ENCODE measurements at regions not wholly inside any gene's neighbourhood (a gene's known extent, or its start where the extent isn't known, plus 50 kb on each side); places are given as distances from the start of the nearest gene placed in this dataset.

DNA sequence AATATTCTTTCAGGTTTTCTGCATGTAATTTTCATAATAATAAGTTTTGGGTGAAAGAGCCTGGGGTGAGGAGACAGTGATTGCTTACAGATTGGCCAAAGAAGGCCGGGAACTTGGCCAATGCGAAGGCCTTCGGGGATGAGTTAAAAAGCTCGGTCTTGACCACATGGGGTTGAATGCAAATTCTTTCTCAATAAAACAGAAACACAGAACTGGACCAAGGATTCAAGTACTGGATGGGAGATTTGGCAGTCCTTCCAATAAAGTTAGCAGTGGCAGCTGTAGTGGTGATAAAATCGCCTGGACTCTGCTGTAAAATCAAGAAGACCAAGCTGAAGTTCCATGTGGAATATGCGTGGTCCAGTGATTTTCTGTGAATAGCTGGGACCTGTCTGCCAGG, 282.2 kb upstream of the KLF3 start (continued):
- TF ChIP-seq, protein P1, sequence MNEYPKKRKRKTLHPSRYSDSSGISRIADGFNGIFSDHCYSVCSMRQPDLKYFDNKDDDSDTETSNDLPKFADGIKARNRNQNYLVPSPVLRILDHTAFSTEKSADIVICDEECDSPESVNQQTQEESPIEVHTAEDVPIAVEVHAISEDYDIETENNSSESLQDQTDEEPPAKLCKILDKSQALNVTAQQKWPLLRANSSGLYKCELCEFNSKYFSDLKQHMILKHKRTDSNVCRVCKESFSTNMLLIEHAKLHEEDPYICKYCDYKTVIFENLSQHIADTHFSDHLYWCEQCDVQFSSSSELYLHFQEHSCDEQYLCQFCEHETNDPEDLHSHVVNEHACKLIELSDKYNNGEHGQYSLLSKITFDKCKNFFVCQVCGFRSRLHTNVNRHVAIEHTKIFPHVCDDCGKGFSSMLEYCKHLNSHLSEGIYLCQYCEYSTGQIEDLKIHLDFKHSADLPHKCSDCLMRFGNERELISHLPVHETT (CRISPR knock-in tag; conservative IDR thresholded peaks at IDR 0.05) = no peak
- no peak for TF ChIP-seq PTBP1 (IDR thresholded peaks at IDR 0.05; ENCODE audit: low read depth, low read length, poor library complexity, severe bottlenecking)

DNA sequence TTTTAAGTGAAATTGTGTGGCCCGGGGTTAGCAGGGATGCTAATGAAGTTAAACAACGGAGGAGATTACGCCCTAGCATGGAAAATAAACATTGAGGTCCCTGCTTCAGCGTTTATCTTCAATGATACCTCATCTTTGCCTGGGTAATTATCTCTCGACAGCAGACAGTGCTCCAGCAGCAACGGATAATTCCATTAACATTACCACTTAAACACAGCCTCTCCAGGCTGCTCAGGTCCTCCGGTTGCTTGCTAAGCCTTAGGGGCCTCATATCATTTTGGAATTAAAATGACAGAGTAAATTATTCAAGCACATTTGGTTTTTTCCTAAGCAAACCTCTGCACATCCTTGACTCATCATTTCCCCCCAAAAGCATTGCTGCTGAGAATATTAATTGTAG, 281.5 kb upstream of the KLF3 start:
- H2AFZ ChIP-seq (ENCODE audit: low read length) = no peak overlapping the region
- FAIRE-seq (no peak), DNase-seq (ENCODE audit: low spot score) (no peak), ATAC-seq (no peak)
- intact Hi-C loops (cut with micrococcal nuclease; ENCODE audit: unreplicated experiment) = no loop called here
- in situ Hi-C loops (cut with HindIII; ENCODE audit: extremely low pct_ligation_motif_present, low pct_unique_long_range_greater_than_20kb) = no loop called here
- CTCF ChIA-PET (ENCODE audit: low intra/inter-chr PET ratio, low total read pairs) = no interaction called here
- H3K9ac ChIP-seq (ENCODE audit: insufficient read depth, low read depth, low read length) = no peak overlapping the region
- POLR2A ChIA-PET = no interaction called here
- no peaks in the 10 kb centered on the region for H3K79me2 ChIP-seq (ENCODE audit: insufficient read depth, low read length)
- no peak overlapping the region for H3K27ac ChIP-seq (ENCODE audit: extremely low read length, insufficient read depth, low read length)
- H3K9me3 ChIP-seq (ENCODE audit: low read length) = no peaks in the 10 kb centered on the region
- H3K27me3 ChIP-seq (ENCODE audit: control insufficient read depth in 1 of 2, insufficient read depth in 2 of 2, low read length in 2 of 2) = no peaks in the 10 kb centered on the region
- no peak for TF ChIP-seq ZNF746 (CRISPR knock-in tag; IDR thresholded peaks at IDR 0.05)
- no peak for TF ChIP-seq CREM (IDR thresholded peaks at IDR 0.05)
- no peak for TF ChIP-seq CREM (CRISPR knock-in tag; IDR thresholded peaks at IDR 0.05)
- TF ChIP-seq ZNF749 (CRISPR knock-in tag; IDR thresholded peaks at IDR 0.05; ENCODE audit: borderline replicate concordance) = no peak
- TF ChIP-seq EEA1 (CRISPR knock-in tag; IDR thresholded peaks at IDR 0.05; ENCODE audit: borderline replicate concordance) = no peak
- no peak for TF ChIP-seq NFIB (CRISPR knock-in tag; IDR thresholded peaks at IDR 0.05; ENCODE audit: borderline replicate concordance)
- TF ChIP-seq, protein P2, sequence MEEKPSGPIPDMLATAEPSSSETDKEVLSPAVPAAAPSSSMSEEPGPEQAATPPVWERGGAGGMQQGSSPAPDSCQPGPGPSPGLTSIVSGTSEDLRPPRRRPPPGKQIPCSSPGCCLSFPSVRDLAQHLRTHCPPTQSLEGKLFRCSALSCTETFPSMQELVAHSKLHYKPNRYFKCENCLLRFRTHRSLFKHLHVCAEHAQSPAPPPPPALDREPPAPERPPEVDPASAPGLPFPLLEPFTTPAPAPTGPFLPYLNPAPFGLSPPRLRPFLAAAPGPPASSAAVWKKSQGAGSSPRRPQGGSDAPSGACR (CRISPR knock-in tag; IDR thresholded peaks at IDR 0.05) = no peak
- TF ChIP-seq ATF7 (IDR thresholded peaks at IDR 0.05) = no peak
- TF ChIP-seq ATF7 (CRISPR knock-in tag; IDR thresholded peaks at IDR 0.05) = no peak
- no peak for TF ChIP-seq ZNF264 (CRISPR knock-in tag; IDR thresholded peaks at IDR 0.05)
- TF ChIP-seq, protein P3, sequence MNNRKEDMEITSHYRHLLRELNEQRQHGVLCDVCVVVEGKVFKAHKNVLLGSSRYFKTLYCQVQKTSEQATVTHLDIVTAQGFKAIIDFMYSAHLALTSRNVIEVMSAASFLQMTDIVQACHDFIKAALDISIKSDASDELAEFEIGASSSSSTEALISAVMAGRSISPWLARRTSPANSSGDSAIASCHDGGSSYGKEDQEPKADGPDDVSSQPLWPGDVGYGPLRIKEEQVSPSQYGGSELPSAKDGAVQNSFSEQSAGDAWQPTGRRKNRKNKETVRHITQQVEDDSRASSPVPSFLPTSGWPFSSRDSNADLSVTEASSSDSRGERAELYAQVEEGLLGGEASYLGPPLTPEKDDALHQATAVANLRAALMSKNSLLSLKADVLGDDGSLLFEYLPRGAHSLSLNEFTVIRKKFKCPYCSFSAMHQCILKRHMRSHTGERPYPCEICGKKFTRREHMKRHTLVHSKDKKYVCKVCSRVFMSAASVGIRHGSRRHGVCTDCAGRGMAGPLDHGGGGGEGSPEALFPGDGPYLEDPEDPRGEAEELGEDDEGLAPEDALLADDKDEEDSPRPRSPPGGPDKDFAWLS (CRISPR knock-in tag; IDR thresholded peaks at IDR 0.05; ENCODE audit: borderline replicate concordance) = no peak
- no peak for TF ChIP-seq ZNF775 (CRISPR knock-in tag; IDR thresholded peaks at IDR 0.05; ENCODE audit: borderline replicate concordance)
- TF ChIP-seq, protein P4, sequence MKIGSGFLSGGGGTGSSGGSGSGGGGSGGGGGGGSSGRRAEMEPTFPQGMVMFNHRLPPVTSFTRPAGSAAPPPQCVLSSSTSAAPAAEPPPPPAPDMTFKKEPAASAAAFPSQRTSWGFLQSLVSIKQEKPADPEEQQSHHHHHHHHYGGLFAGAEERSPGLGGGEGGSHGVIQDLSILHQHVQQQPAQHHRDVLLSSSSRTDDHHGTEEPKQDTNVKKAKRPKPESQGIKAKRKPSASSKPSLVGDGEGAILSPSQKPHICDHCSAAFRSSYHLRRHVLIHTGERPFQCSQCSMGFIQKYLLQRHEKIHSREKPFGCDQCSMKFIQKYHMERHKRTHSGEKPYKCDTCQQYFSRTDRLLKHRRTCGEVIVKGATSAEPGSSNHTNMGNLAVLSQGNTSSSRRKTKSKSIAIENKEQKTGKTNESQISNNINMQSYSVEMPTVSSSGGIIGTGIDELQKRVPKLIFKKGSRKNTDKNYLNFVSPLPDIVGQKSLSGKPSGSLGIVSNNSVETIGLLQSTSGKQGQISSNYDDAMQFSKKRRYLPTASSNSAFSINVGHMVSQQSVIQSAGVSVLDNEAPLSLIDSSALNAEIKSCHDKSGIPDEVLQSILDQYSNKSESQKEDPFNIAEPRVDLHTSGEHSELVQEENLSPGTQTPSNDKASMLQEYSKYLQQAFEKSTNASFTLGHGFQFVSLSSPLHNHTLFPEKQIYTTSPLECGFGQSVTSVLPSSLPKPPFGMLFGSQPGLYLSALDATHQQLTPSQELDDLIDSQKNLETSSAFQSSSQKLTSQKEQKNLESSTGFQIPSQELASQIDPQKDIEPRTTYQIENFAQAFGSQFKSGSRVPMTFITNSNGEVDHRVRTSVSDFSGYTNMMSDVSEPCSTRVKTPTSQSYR (CRISPR knock-in tag; IDR thresholded peaks at IDR 0.05; ENCODE audit: borderline replicate concordance) = no peak
- BruUV-seq (replicated peaks) = no TSS peak
- peaks cover 62% of the 10 kb centered on the region for H3K4me1 ChIP-seq (ENCODE audit: insufficient read depth, low read length)
- H4K20me1 ChIP-seq (ENCODE audit: insufficient read depth, low read length) = no peaks in the 10 kb centered on the region
- H3K4me3 ChIP-seq (replicated peaks in 1 of 3; ENCODE audit: insufficient read depth in 1 of 3, low read depth in 2 of 3, low read length in 3 of 3) = no peak overlapping the region
- H3K4me2 ChIP-seq (ENCODE audit: low read depth, low read length) = no peak overlapping the region
- WGBS (ENCODE audit: low lambda C conversion rate) = 86% methylated on average over 7 of the region's 7 CpGs
- H3K36me3 ChIP-seq (replicated peaks in 1 of 2; ENCODE audit: control insufficient read depth in 1 of 2, insufficient read depth in 2 of 2, low read length in 2 of 2) = no peaks in the 10 kb centered on the region
